Panc1 (cell line): ENCODE measurements at regions not wholly inside any gene's neighbourhood (a gene's known extent, or its start where the extent isn't known, plus 50 kb on each side); places are given as distances from the start of the nearest gene placed in this dataset.

Source experiments
- REST ChIP-seq, 2 experiments: IDR thresholded peaks; 2 replicates each; pipeline ENCODE4 v1.6.1; 2011 to 2012; ENCODE audit warnings: low read depth in 2 of 2, control low read depth in 1 of 2, low read length in 1 of 2, mild to moderate bottlenecking in 1 of 2, moderate library complexity in 1 of 2; ENCODE audit not compliant: insufficient read depth in 1 of 2
- SIN3A ChIP-seq: IDR thresholded peaks from 2 replicates; pipeline ENCODE4 v1.6.1; 2012; ENCODE audit warnings: low read depth, mild to moderate bottlenecking, low read length, moderate library complexity, borderline replicate concordance; ENCODE audit not compliant: insufficient read depth
- TF ChIP-seq, protein P1 (sequence below): fragments of 450-650 bp; IDR thresholded peaks from 2 replicates; pipeline ENCODE4 v1.5.1; 2017; ENCODE audit warnings: mild to moderate bottlenecking

- no peak for TF ChIP-seq SIN3A
- TF ChIP-seq, protein P1, sequence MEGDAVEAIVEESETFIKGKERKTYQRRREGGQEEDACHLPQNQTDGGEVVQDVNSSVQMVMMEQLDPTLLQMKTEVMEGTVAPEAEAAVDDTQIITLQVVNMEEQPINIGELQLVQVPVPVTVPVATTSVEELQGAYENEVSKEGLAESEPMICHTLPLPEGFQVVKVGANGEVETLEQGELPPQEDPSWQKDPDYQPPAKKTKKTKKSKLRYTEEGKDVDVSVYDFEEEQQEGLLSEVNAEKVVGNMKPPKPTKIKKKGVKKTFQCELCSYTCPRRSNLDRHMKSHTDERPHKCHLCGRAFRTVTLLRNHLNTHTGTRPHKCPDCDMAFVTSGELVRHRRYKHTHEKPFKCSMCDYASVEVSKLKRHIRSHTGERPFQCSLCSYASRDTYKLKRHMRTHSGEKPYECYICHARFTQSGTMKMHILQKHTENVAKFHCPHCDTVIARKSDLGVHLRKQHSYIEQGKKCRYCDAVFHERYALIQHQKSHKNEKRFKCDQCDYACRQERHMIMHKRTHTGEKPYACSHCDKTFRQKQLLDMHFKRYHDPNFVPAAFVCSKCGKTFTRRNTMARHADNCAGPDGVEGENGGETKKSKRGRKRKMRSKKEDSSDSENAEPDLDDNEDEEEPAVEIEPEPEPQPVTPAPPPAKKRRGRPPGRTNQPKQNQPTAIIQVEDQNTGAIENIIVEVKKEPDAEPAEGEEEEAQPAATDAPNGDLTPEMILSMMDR, result no peak
- TF ChIP-seq REST (IDR thresholded peaks at IDR 0.05; ENCODE audit: insufficient read depth in 1 of 2, low read depth in 2 of 2, low read length in 1 of 2), result no peak
Measured at GRCh38 chr5:169408731-169409130, 107.8 kb upstream of the SLIT3 start.
